Esophagus squamous epithelium (tissue), 4 donors: ENCODE measurements at regions not wholly inside any gene's neighbourhood (a gene's known extent, or its start where the extent isn't known, plus 50 kb on each side); places are given as distances from the start of the nearest gene placed in this dataset.

Experiments used
- POLR2A ChIP-seq, 4 donors: fragments of 450-650 bp; IDR thresholded peaks; one replicate each; pipeline ENCODE4 v1.6.1; 2017; ENCODE audit warnings: antibody characterized with exemption in 4 of 4, mild to moderate bottlenecking in 4 of 4, moderate library complexity in 3 of 4
- TF ChIP-seq, protein P1 (sequence below), 6 experiments: fragments of 450-650 bp in 4 of 6; fragments of 200-600 bp in 2 of 6; sonication (generic) in 2 of 6; IDR thresholded peaks; one replicate each; pipeline ENCODE4 v1.5.1; 2016 to 2019; ENCODE audit warnings: antibody characterized with exemption in 6 of 6, mild to moderate bottlenecking in 4 of 6, moderate library complexity in 4 of 6

DNA sequence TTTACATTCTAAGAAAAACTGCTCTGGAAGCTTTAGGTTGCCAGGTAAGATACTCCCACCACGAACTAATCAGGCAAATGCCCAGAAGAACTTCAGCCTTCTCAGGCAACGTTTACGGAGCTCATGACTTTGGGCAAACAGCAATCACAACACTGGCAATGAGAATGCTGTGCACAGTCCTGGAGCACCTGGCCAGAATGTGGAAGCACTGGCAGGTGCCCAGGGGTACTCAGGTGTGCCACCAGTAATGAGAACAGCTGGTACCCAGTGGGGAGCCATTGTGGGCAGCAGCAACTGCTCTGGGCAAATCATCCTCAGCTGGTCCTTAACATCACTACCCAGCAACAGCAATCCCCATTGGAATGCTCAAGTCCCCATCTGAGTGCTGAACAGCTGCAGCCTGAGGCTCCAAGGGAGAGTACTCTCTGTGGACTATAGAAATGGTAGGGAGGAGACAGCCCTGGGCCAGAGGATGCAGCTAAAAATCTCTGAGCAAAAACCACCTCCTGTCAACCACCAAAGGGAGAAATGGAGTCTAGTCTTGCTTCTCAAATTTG, 210.0 kb downstream of the FOXO1 start:
- TF ChIP-seq POLR2A (IDR thresholded peaks at IDR 0.05): no peak
- TF ChIP-seq, protein P1, sequence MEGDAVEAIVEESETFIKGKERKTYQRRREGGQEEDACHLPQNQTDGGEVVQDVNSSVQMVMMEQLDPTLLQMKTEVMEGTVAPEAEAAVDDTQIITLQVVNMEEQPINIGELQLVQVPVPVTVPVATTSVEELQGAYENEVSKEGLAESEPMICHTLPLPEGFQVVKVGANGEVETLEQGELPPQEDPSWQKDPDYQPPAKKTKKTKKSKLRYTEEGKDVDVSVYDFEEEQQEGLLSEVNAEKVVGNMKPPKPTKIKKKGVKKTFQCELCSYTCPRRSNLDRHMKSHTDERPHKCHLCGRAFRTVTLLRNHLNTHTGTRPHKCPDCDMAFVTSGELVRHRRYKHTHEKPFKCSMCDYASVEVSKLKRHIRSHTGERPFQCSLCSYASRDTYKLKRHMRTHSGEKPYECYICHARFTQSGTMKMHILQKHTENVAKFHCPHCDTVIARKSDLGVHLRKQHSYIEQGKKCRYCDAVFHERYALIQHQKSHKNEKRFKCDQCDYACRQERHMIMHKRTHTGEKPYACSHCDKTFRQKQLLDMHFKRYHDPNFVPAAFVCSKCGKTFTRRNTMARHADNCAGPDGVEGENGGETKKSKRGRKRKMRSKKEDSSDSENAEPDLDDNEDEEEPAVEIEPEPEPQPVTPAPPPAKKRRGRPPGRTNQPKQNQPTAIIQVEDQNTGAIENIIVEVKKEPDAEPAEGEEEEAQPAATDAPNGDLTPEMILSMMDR (IDR thresholded peaks at IDR 0.05): no peak
